KMS-11 (cell line): ENCODE measurements at regions not wholly inside any gene's neighbourhood (a gene's known extent, or its start where the extent isn't known, plus 50 kb on each side); places are given as distances from the start of the nearest gene placed in this dataset.

Experiments
- H2AFZ ChIP-seq: fragments of 200-600 bp; sonication (generic); 2 replicates; pipeline ENCODE4 v1.6.1; 2016; ENCODE audit warnings: antibody characterized with exemption, mixed run types, low read depth
- H3K27ac ChIP-seq: fragments of 200-600 bp; sonication (generic); 2 replicates; pipeline ENCODE4 v1.6.1; 2016; ENCODE audit warnings: mild to moderate bottlenecking, mixed run types
- H3K27me3 ChIP-seq: fragments of 200-600 bp; sonication (generic); 2 replicates; pipeline ENCODE4 v1.6.1; 2017; ENCODE audit warnings: mild to moderate bottlenecking, low read depth, mixed run types, moderate library complexity; ENCODE audit not compliant: insufficient read depth
- H3K36me3 ChIP-seq: fragments of 200-600 bp; sonication (generic); 2 replicates; pipeline ENCODE4 v1.6.1; 2017; ENCODE audit warnings: mild to moderate bottlenecking, mixed run types; ENCODE audit not compliant: insufficient read depth
- H3K4me1 ChIP-seq: fragments of 200-600 bp; sonication (generic); 2 replicates; pipeline ENCODE4 v1.6.1; 2016; ENCODE audit warnings: mild to moderate bottlenecking, low read depth, mixed run types; ENCODE audit not compliant: poor library complexity, severe bottlenecking
- H3K4me2 ChIP-seq: fragments of 200-600 bp; sonication (generic); 2 replicates; pipeline ENCODE4 v1.7.0; 2016; ENCODE audit warnings: mild to moderate bottlenecking, mixed run types
- H3K4me3 ChIP-seq: fragments of 200-600 bp; sonication (generic); IDR thresholded peaks from 2 replicates; pipeline ENCODE4 v1.6.1; 2017; ENCODE audit warnings: low read depth, low read length, mixed read lengths; ENCODE audit not compliant: insufficient read depth
- H3K79me2 ChIP-seq: fragments of 200-600 bp; sonication (generic); 2 replicates; pipeline ENCODE4 v1.6.1; 2016; ENCODE audit warnings: low read depth, mixed run types; ENCODE audit not compliant: insufficient read depth
- H3K9ac ChIP-seq: fragments of 200-600 bp; sonication (generic); 2 replicates; pipeline ENCODE4 v1.6.1; 2016; ENCODE audit warnings: mild to moderate bottlenecking, mixed run types
- H4K20me1 ChIP-seq: fragments of 200-600 bp; sonication (generic); 2 replicates; pipeline ENCODE4 v1.6.1; 2016; ENCODE audit warnings: mild to moderate bottlenecking, mixed run types; ENCODE audit not compliant: insufficient read depth
- TF ChIP-seq, protein P1 (sequence below): fragments of 200-600 bp; sonication (generic); conservative IDR thresholded peaks from 2 replicates; pipeline ENCODE4 v1.6.1; 2017; ENCODE audit warnings: low read depth, mild to moderate bottlenecking, antibody characterized with exemption, low read length, moderate library complexity, mixed read lengths

DNA sequence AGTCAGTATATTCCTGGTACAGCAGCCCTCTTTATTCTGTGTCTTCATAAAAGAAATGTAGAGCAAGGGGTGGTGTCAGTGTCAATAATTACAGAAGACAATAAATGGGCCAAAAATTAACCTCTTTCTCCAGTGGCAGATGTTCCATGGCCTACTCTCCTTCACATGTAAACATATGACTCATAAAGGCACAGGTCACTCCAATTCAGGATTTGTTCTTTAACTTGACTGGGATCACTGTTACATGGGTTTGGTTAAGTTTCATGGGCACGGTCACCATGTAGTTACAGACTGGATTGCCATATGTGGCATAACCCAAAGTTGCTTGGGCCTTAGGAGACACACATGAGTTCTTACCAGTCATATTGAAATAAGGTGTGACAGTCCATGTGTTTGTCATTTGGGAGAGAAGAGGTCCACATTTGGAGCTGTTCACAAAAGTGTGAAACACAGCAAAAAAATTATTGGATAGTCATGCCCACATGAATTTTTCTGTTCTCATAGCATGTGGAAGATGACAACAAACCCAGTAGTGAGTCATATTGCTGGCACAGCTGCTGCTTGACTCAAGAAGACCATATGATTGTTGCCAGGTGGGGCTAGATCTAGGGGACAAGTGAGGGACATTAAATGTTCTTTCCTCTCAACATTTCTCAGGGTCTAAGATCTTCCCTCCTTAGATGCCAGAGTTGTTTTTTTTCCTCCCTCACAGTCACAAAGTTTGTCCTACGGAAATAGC is 68.1 kb upstream of the HTR2A start:
- no peak overlapping the region for H3K9ac ChIP-seq
- H3K4me3 ChIP-seq, result no peak overlapping the region
- TF ChIP-seq, protein P1, sequence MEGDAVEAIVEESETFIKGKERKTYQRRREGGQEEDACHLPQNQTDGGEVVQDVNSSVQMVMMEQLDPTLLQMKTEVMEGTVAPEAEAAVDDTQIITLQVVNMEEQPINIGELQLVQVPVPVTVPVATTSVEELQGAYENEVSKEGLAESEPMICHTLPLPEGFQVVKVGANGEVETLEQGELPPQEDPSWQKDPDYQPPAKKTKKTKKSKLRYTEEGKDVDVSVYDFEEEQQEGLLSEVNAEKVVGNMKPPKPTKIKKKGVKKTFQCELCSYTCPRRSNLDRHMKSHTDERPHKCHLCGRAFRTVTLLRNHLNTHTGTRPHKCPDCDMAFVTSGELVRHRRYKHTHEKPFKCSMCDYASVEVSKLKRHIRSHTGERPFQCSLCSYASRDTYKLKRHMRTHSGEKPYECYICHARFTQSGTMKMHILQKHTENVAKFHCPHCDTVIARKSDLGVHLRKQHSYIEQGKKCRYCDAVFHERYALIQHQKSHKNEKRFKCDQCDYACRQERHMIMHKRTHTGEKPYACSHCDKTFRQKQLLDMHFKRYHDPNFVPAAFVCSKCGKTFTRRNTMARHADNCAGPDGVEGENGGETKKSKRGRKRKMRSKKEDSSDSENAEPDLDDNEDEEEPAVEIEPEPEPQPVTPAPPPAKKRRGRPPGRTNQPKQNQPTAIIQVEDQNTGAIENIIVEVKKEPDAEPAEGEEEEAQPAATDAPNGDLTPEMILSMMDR, result no peak
- H2AFZ ChIP-seq, result no peak overlapping the region
- no peaks in the 10 kb centered on the region for H3K4me1 ChIP-seq
- no peaks in the 10 kb centered on the region for H4K20me1 ChIP-seq
- no peak overlapping the region for H3K4me2 ChIP-seq
- no peaks in the 10 kb centered on the region for H3K36me3 ChIP-seq
- no peaks in the 10 kb centered on the region for H3K79me2 ChIP-seq
- H3K27ac ChIP-seq, result no peak overlapping the region
- H3K27me3 ChIP-seq, result no peaks in the 10 kb centered on the region

DNA sequence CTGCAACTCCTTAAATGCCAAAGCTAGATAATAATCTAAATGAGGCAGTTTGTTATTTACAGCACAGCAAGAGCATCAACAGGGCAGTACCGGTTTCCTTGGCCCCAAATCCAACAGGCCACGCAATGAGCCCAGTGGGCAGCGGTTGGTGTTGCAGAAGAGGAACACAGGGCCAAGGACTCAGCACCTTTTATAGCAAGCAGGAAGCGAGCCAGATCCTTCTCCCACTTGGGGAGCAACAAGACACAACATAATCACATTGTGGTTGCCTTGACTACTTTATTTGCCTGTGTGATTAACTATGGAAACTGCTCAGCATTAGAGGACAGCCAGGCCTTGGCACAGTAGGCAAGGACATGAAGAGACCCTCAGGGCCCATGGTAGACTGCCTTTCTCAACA is 67.1 kb upstream of the HTR2A start:
- no peak overlapping the region for H3K4me2 ChIP-seq

DNA sequence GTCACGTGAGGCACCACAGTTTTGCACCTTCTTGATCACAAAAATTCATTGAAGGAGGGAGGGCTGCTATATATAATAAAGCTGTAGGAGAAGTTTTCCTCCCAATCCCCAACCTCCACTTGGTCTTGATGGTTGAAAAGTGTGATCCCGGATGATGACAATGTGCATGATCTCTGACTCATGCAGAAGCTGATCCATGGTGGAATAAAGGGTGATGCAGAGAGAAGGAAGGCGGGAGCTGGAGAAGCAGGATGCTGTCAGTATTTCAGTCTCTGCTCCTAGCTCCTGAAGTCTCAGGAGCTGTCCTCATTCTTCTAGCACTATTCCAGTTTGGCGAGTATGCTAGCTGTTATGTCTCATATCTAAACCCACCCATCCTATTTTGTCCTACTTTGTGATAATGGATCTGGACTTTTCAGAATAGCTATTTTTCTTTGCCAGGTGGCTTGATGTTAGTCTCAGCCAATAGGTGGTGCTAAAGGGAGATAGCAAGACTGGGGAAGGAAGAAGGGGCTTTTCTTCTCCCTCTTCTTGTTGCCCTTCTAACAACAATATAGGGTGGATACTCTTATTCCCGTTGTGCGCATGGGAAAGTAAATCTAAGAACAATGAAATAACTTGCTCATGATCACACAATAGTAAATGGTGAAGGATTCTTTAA is 65.6 kb upstream of the HTR2A start:
- Histone ChIP-seq H3K4me1 (no peaks in the 10 kb centered on the region), H3K27me3 (no peaks in the 10 kb centered on the region), H4K20me1 (no peaks in the 10 kb centered on the region), H3K4me3 (no peak overlapping the region), H3K27ac (no peak overlapping the region), H2AFZ (no peak overlapping the region), H3K79me2 (no peaks in the 10 kb centered on the region), H3K9ac (no peak overlapping the region), H3K36me3 (no peaks in the 10 kb centered on the region), H3K4me2 (no peak overlapping the region)
- TF ChIP-seq, protein P1, result peak; percentile 21; the same call in 1 of the 2 replicates

More for the DNA sequence above, 67.1 kb upstream of the HTR2A start:
- Histone ChIP-seq H3K27me3 (no peaks in the 10 kb centered on the region), H3K36me3 (no peaks in the 10 kb centered on the region), H4K20me1 (no peaks in the 10 kb centered on the region), H3K4me1 (no peaks in the 10 kb centered on the region), H2AFZ (no peak overlapping the region), H3K4me3 (no peak overlapping the region), H3K79me2 (no peaks in the 10 kb centered on the region), H3K9ac (no peak overlapping the region), H3K27ac (no peak overlapping the region)
- TF ChIP-seq, protein P1, result no peak

DNA sequence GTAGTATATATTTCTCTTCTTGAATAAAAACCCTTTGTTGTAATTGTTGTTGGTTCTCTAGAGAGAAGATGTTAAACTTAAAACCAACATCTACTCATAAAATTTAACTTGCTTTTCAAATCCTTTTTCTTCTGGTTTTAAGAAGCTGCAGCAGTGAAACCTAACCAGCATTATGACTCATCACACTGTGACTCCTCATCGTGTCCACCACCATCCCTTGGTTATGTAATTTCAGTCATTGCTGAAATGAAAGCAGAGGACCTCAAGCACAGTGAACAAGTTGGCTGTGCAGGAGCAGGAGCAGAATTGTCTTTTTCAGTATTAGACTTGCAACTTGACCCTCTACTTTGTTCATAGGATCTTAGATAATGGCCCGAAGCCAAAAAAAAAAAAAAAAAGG is 64.9 kb upstream of the HTR2A start:
- H3K4me2 ChIP-seq, result no peak overlapping the region

More for the DNA sequence above, 64.9 kb upstream of the HTR2A start:
- H3K27ac ChIP-seq, result no peak overlapping the region
- H4K20me1 ChIP-seq, result no peaks in the 10 kb centered on the region
- no peak overlapping the region for H2AFZ ChIP-seq
- H3K27me3 ChIP-seq, result no peaks in the 10 kb centered on the region
- TF ChIP-seq, protein P1, result no peak
- no peak overlapping the region for H3K4me3 ChIP-seq
- no peaks in the 10 kb centered on the region for H3K79me2 ChIP-seq
- H3K9ac ChIP-seq, result no peak overlapping the region
- H3K4me1 ChIP-seq, result no peaks in the 10 kb centered on the region
- no peaks in the 10 kb centered on the region for H3K36me3 ChIP-seq
